Tibial nerve (tissue), 4 donors: ENCODE measurements at regions not wholly inside any gene's neighbourhood (a gene's known extent, or its start where the extent isn't known, plus 50 kb on each side); places are given as distances from the start of the nearest gene placed in this dataset.

ENCODE experiments used
- CTCF ChIP-seq, 5 experiments: fragments of 200-600 bp in 3 of 5; fragments of 450-650 bp in 2 of 5; sonication (generic) in 3 of 5; IDR thresholded peaks; one replicate each; pipeline ENCODE4 v1.5.1; 2016 to 2019; ENCODE audit warnings: antibody characterized with exemption in 5 of 5, mild to moderate bottlenecking in 3 of 5, moderate library complexity in 2 of 5
- EP300 ChIP-seq, 2 donors: sonication (generic); formaldehyde crosslinking; IDR thresholded peaks; one replicate each; pipeline ENCODE4 v1.6.1; 2017; ENCODE audit warnings: antibody characterized with exemption in 2 of 2, mild to moderate bottlenecking in 1 of 2
- POLR2A ChIP-seq, 2 donors: fragments of 450-650 bp; IDR thresholded peaks; one replicate each; pipeline ENCODE4 v1.6.1; 2017; ENCODE audit warnings: antibody characterized with exemption in 2 of 2, mild to moderate bottlenecking in 2 of 2, moderate library complexity in 2 of 2

GRCh38 chr2:150030436-150031190, 443.0 kb upstream of the MMADHC start:
- TF ChIP-seq CTCF (IDR thresholded peaks at IDR 0.05) (no peak), POLR2A (IDR thresholded peaks at IDR 0.05) (no peak), EP300 (IDR thresholded peaks at IDR 0.05) (no peak)
